Tibial nerve (tissue), 4 donors: ENCODE measurements at regions not wholly inside any gene's neighbourhood (a gene's known extent, or its start where the extent isn't known, plus 50 kb on each side); places are given as distances from the start of the nearest gene placed in this dataset.

Source experiments
- EP300 ChIP-seq, 2 donors: sonication (generic); formaldehyde crosslinking; IDR thresholded peaks; one replicate each; pipeline ENCODE4 v1.6.1; 2017; ENCODE audit warnings: antibody characterized with exemption in 2 of 2, mild to moderate bottlenecking in 1 of 2
- POLR2A ChIP-seq, 2 donors: fragments of 450-650 bp; IDR thresholded peaks; one replicate each; pipeline ENCODE4 v1.6.1; 2017; ENCODE audit warnings: antibody characterized with exemption in 2 of 2, mild to moderate bottlenecking in 2 of 2, moderate library complexity in 2 of 2
- TF ChIP-seq, protein P1 (sequence below), 5 experiments: fragments of 200-600 bp in 3 of 5; fragments of 450-650 bp in 2 of 5; sonication (generic) in 3 of 5; IDR thresholded peaks; one replicate each; pipeline ENCODE4 v1.5.1; 2016 to 2019; ENCODE audit warnings: antibody characterized with exemption in 5 of 5, mild to moderate bottlenecking in 3 of 5, moderate library complexity in 2 of 5

- TF ChIP-seq, protein P1, sequence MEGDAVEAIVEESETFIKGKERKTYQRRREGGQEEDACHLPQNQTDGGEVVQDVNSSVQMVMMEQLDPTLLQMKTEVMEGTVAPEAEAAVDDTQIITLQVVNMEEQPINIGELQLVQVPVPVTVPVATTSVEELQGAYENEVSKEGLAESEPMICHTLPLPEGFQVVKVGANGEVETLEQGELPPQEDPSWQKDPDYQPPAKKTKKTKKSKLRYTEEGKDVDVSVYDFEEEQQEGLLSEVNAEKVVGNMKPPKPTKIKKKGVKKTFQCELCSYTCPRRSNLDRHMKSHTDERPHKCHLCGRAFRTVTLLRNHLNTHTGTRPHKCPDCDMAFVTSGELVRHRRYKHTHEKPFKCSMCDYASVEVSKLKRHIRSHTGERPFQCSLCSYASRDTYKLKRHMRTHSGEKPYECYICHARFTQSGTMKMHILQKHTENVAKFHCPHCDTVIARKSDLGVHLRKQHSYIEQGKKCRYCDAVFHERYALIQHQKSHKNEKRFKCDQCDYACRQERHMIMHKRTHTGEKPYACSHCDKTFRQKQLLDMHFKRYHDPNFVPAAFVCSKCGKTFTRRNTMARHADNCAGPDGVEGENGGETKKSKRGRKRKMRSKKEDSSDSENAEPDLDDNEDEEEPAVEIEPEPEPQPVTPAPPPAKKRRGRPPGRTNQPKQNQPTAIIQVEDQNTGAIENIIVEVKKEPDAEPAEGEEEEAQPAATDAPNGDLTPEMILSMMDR (IDR thresholded peaks at IDR 0.05): no peak
- TF ChIP-seq POLR2A (IDR thresholded peaks at IDR 0.05) (no peak), EP300 (IDR thresholded peaks at IDR 0.05) (no peak)
Measured at GRCh38 chr10:105347487-105347886, 706.4 kb downstream of the SORCS3 start.
